NCI-H526 treated with DMSO at 0.1 percent for 48 hours (cell line): ENCODE measurements at regions not wholly inside any gene's neighbourhood (a gene's known extent, or its start where the extent isn't known, plus 50 kb on each side); places are given as distances from the start of the nearest gene placed in this dataset.

Source experiments
- DNase-seq: peaks from one replicate; lab custom pipeline; 2025; lab: John Stamatoyannopoulos, UW

DNA sequence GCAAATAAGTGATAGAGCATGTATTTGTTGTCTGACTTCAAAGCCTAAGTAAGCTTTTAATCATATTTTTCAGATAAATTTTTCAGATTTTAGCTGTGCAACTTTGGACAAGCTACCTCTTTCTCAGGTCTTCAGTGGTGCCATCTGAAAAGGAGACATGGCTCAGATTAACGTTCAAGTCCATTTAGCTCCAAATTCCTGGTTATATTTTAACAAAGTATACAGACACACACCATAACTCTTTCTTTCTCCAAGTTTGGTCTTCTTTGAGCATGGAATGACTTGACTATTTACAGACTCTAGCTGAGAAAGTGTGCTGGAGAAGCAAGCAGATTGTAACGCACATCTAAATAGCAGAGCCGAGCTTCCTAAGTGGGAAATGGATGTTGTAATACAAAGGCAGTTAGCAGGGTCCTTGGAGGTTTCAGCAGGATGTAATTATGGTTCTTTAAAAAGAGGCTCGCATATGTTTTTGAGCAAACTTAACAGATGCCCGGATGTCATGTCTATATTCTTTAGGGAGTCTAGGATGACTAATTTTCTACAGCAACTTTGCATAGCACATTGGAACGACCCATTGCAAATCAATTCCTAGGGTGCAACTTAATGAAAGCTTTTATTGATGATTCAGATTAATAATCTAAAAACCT lies 128.1 kb upstream of the E2F8 start:
- no peak for DNase-seq

GRCh38 chr11:19366992-19367709 lies 126.4 kb upstream of the E2F8 start:
- DNase-seq, result no peak

DNA sequence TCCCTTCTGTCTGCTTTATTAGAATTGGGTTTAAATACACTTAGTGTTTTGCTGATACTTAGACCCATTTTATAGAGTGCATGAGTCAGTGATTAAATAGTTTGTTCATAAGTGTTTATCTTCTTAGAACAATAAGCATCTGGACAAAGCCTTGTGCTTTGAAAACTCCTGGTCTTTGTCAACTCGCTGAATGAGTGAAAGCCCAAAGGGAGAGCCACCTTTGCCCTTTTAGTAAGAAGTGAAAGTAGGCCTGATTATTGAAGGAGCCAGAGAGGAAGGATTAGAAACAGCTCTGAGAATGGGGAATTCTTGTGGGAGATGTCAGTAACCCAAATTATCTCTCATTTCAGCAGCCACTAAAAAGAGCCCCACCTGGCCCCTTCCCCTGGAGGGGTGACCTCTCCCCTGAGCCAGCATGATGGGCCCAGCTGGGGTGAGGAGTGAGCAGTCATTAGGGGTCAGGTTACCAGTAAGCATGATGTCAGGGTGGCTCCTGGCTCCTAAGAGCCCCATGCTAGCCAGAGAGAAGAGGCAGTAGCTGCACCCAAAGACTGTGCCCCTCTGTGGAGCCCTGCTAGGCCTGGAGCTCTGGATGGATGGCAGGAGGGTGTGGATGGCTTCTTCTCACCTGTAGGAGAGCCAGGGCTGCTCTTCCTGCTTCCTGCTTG lies 125.1 kb upstream of the E2F8 start:
- no peak for DNase-seq

GRCh38 chr11:19359221-19360000 lies 118.7 kb upstream of the E2F8 start:
- no peak for DNase-seq

- DNase-seq, result no peak
Measured at GRCh38 chr11:19357943-19358342, 117.2 kb upstream of the E2F8 start.

DNA sequence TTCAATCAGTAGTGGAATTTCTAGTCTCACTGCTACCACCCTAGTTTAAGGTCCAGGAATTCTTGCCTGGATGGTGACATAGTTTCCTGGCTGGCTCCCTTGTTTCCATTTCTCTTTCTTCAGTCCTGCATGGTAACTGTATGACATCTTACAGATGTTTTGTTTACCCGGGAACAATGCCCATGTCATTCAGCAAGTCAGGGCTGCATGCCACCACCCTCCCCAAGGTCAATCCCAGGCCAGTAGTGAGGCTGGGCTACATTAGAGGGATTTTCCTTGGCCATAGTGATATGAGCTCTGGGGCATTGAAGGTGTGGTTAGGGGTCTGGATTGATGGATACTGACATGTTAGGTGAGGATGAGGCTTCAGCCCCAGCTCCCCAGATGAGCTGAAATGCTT lies 114.9 kb upstream of the E2F8 start:
- no peak for DNase-seq

DNA sequence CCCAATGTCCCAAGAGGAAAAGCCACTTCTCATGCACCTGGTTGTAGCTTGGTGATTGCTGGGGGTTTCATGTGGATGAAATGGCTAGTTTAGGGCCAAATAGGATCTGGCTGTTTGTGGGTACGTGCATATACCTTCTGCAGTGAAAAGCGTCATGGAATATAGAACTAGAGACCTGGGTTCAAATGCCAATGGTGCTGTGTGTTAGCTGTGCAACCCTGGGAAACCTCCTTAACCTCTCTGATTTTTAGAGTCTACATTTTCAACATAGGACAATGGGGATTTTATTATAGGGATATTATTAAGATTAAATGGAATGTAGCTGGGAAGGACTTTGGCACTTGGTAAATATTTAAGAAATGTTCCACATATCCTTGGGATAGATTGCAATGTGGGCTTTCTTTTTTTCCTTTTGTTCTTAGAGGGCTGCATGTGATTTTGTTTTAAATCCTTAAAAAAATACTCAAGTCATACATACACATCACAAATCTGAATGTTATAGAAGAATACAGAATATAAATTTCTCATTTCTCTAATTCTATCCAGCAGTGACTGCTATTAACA lies 112.6 kb upstream of the E2F8 start:
- DNase-seq, result no peak

DNA sequence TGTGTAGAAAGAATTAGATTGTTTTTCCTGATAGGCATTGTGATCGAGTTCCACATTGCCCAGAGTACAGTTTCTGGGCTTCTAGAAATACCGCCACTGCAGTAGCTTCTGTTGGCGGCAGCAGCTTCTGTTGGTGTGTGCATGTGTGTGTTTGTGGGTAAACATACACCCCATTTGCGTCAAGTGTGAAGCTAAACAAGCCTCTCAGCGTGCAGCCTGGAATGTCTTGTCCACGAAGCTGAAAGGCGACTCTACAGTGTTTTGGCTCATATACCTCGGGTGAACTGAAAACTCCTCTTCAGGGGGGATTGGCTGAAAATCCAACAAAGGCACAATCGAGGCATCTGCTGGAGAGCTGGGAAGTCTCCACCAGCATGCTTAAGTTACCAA lies 112.0 kb upstream of the E2F8 start:
- DNase-seq, result no peak

GRCh38 chr11:19352072-19352770 lies 111.5 kb upstream of the E2F8 start:
- no peak for DNase-seq

DNA sequence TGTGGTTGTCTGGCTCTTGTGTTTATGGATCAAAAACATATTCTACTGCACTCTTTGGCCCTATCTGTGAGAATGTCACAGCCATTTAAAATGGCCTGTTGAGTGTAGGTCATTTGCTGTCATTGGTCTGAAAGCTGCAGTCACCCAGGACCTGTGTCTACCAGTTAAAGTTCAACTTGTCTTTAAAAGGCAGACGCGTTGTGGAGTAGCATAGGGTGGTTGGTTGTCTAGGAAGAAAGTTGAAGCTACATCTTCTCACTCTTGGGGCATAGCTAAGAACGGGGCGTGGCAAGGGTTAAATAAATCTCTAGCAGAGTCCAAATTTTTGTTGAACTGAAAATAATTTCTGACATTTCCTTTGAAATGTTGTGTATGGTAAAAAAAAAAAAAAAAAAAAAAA lies 110.7 kb upstream of the E2F8 start:
- no peak for DNase-seq

GRCh38 chr11:19350160-19350559 lies 109.4 kb upstream of the E2F8 start:
- DNase-seq, result no peak

- DNase-seq, result no peak
Measured at GRCh38 chr11:19349340-19350025, 108.7 kb upstream of the E2F8 start.

GRCh38 chr11:19347911-19348310 lies 107.2 kb upstream of the E2F8 start:
- no peak for DNase-seq

GRCh38 chr11:19345848-19346681 lies 105.3 kb upstream of the E2F8 start:
- DNase-seq, result peak; percentile 67

DNA sequence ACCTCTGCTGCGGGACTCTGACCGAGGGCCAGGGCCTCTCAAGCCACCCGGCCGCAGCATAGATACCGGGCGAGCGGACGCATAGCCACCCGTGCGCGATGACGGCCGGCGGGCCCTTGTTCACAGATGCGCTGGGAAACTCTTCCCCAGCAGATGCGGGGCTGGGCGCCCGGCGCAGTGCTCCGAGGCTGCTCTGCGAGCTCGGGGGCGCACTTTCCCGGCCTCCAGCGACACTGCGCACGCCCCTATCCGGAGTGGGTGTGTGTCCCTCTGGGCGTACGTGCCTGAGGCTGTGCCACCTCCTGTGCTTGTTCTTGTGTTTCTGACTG lies 104.7 kb upstream of the E2F8 start:
- peak; percentile 51 for DNase-seq

GRCh38 chr11:19344661-19345518 lies 104.1 kb upstream of the E2F8 start:
- DNase-seq, result peak; percentile 74

GRCh38 chr11:19342036-19342435 lies 101.3 kb upstream of the E2F8 start:
- DNase-seq, result no peak

- DNase-seq, result no peak
Measured at GRCh38 chr11:19338375-19338774, 97.6 kb upstream of the E2F8 start.

DNA sequence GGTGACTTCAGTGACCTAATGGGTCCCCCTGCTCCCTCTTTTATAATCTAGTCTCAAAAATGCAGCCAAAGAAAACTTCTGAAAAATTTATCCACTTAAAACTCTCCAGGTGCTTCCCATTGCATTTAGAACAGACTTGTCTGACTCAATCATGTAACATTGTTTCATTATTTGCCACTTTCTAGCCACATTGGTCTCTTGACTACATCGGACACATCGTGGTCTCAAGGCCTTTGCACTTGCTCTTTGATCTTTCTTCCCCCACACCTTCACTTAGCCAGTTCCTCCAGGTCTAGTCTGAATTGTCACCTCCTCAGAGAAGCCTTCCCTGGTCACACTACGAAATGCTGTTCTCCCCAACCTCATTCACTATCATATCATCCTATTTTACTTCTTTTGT lies 97.0 kb upstream of the E2F8 start:
- no peak for DNase-seq
